SK-N-SH treated with all-trans-retinoic acid at 6 μM for 48 hours (cell line): ENCODE measurements at regions not wholly inside any gene's neighbourhood (a gene's known extent, or its start where the extent isn't known, plus 50 kb on each side); places are given as distances from the start of the nearest gene placed in this dataset.

Source experiments
- ATAC-seq: fragments of 200-7000 bp; cut with Tn5 transposase; 3 replicates; pipeline ENCODE4 v1.9.1; 2020; ENCODE audit warnings: mild to moderate bottlenecking, moderate library complexity
- ARNTL ChIP-seq: fragments of 450-650 bp; formaldehyde crosslinking; IDR thresholded peaks from 2 replicates; pipeline ENCODE4 v1.5.0; 2020; ENCODE audit warnings: low read depth, mild to moderate bottlenecking, moderate library complexity, borderline replicate concordance
- BACH2 ChIP-seq: fragments of 250-450 bp; sonication (Bioruptor Pico); IDR thresholded peaks from 2 replicates; pipeline ENCODE4 v1.9.0; 2021; ENCODE audit warnings: mild to moderate bottlenecking, borderline replicate concordance
- CSDC2 ChIP-seq: fragments of 250-450 bp; sonication (Bioruptor Pico); IDR thresholded peaks from 2 replicates; pipeline ENCODE4 v1.5.0; 2020; ENCODE audit warnings: mild to moderate bottlenecking, moderate library complexity
- GLIS3 ChIP-seq: fragments of 250-450 bp; sonication (Bioruptor Pico); IDR thresholded peaks from 2 replicates; pipeline ENCODE4 v1.5.0; 2020; ENCODE audit warnings: mild to moderate bottlenecking, moderate library complexity
- OSR1 ChIP-seq: fragments of 250-450 bp; sonication (Bioruptor Pico); IDR thresholded peaks from 2 replicates; pipeline ENCODE4 v1.8.0; 2022; ENCODE audit warnings: moderate library complexity, mild to moderate bottlenecking, inconsistent platforms
- PPARA ChIP-seq: fragments of 250-450 bp; sonication (Bioruptor Pico); IDR thresholded peaks from 2 replicates; pipeline ENCODE4 v1.5.0; 2020; ENCODE audit warnings: mild to moderate bottlenecking, borderline replicate concordance
- RARB ChIP-seq: fragments of 250-450 bp; sonication (Bioruptor Pico); IDR thresholded peaks from 2 replicates; pipeline ENCODE4 v1.8.0; 2021; ENCODE audit warnings: mild to moderate bottlenecking, moderate library complexity
- SNAI2 ChIP-seq: fragments of 250-450 bp; sonication (Bioruptor Pico); IDR thresholded peaks from 2 replicates; pipeline ENCODE4 v1.5.0; 2020; ENCODE audit warnings: mild to moderate bottlenecking, moderate library complexity
- TOX ChIP-seq: fragments of 250-450 bp; sonication (Bioruptor Pico); IDR thresholded peaks from 2 replicates; pipeline ENCODE4 v1.8.0; 2021; ENCODE audit warnings: mild to moderate bottlenecking, moderate library complexity, borderline replicate concordance
- ZFP3 ChIP-seq: fragments of 250-450 bp; sonication (Bioruptor Pico); IDR thresholded peaks from 2 replicates; pipeline ENCODE4 v1.5.0; 2020; ENCODE audit warnings: mild to moderate bottlenecking, moderate library complexity
- ZFP30 ChIP-seq: fragments of 450-650 bp; formaldehyde crosslinking; IDR thresholded peaks from 2 replicates; pipeline ENCODE4 v1.5.0; 2022; ENCODE audit warnings: mild to moderate bottlenecking, moderate library complexity
- ZNF565 ChIP-seq: fragments of 450-650 bp; formaldehyde crosslinking; conservative IDR thresholded peaks from 2 replicates; pipeline ENCODE4 v1.5.0; 2020; ENCODE audit warnings: low read depth, mild to moderate bottlenecking, moderate library complexity
- ZNF70 ChIP-seq: fragments of 450-650 bp; formaldehyde crosslinking; IDR thresholded peaks from 2 replicates; pipeline ENCODE4 v1.5.0; 2020; ENCODE audit warnings: mild to moderate bottlenecking, moderate library complexity
- ZNF8 ChIP-seq: fragments of 450-650 bp; formaldehyde crosslinking; IDR thresholded peaks from 2 replicates; pipeline ENCODE4 v1.5.0; 2020; ENCODE audit warnings: mild to moderate bottlenecking, moderate library complexity
- TF ChIP-seq, protein P1 (sequence below): fragments of 250-450 bp; sonication (Bioruptor Pico); IDR thresholded peaks from 2 replicates; pipeline ENCODE4 v1.8.0; 2021; ENCODE audit warnings: low read depth, mild to moderate bottlenecking, moderate library complexity, borderline replicate concordance
- TF ChIP-seq, protein P2 (sequence below): fragments of 250-450 bp; sonication (Bioruptor Pico); IDR thresholded peaks from 2 replicates; pipeline ENCODE4 v1.5.0; 2020; ENCODE audit warnings: mild to moderate bottlenecking, moderate library complexity
- TF ChIP-seq, protein P3 (sequence below): fragments of 250-450 bp; sonication (Bioruptor Pico); IDR thresholded peaks from 2 replicates; pipeline ENCODE4 v1.8.0; 2020; ENCODE audit warnings: mild to moderate bottlenecking, moderate library complexity, borderline replicate concordance
- TF ChIP-seq, protein P4 (sequence below): fragments of 250-450 bp; sonication (Bioruptor Pico); IDR thresholded peaks from 2 replicates; pipeline ENCODE4 v1.5.1; 2021; ENCODE audit warnings: mild to moderate bottlenecking, moderate library complexity
- TF ChIP-seq, protein P5 (sequence below): fragments of 250-450 bp; sonication (Bioruptor Pico); IDR thresholded peaks from 2 replicates; pipeline ENCODE4 v1.5.1; 2020; ENCODE audit warnings: low read depth, mild to moderate bottlenecking, moderate library complexity

DNA sequence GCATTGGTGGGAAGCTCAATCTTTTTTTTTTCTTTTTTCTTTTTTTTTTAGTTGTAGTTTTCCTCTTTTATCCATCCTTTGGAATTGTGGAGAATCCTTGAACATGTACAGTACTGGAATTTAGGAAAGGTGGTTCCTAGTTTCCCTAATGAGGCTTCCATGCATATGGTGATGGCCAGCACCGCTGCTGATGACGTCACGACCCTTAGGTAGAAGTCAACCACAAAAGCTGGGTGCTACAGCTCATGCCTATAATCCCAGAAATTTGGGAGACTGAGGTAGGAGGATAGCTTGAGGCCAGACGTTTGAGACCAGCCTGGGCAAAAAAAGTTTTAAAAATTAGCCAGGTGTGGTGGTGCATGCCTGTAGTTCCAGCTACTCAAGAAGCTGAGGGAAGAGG lies 79.3 kb upstream of the SOX4 start:
- TF ChIP-seq GLIS3 (CRISPR knock-in tag) (no peak), ZFP30 (no peak), BACH2 (CRISPR knock-in tag) (no peak), TOX (CRISPR knock-in tag) (no peak), ZNF8 (CRISPR knock-in tag) (no peak), SNAI2 (CRISPR knock-in tag) (no peak)
- TF ChIP-seq, protein P1, sequence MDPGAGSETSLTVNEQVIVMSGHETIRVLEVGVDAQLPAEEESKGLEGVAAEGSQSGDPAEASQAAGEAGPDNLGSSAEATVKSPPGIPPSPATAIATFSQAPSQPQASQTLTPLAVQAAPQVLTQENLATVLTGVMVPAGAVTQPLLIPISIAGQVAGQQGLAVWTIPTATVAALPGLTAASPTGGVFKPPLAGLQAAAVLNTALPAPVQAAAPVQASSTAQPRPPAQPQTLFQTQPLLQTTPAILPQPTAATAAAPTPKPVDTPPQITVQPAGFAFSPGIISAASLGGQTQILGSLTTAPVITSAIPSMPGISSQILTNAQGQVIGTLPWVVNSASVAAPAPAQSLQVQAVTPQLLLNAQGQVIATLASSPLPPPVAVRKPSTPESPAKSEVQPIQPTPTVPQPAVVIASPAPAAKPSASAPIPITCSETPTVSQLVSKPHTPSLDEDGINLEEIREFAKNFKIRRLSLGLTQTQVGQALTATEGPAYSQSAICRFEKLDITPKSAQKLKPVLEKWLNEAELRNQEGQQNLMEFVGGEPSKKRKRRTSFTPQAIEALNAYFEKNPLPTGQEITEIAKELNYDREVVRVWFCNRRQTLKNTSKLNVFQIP (CRISPR knock-in tag), result no peak
- TF ChIP-seq, protein P2, sequence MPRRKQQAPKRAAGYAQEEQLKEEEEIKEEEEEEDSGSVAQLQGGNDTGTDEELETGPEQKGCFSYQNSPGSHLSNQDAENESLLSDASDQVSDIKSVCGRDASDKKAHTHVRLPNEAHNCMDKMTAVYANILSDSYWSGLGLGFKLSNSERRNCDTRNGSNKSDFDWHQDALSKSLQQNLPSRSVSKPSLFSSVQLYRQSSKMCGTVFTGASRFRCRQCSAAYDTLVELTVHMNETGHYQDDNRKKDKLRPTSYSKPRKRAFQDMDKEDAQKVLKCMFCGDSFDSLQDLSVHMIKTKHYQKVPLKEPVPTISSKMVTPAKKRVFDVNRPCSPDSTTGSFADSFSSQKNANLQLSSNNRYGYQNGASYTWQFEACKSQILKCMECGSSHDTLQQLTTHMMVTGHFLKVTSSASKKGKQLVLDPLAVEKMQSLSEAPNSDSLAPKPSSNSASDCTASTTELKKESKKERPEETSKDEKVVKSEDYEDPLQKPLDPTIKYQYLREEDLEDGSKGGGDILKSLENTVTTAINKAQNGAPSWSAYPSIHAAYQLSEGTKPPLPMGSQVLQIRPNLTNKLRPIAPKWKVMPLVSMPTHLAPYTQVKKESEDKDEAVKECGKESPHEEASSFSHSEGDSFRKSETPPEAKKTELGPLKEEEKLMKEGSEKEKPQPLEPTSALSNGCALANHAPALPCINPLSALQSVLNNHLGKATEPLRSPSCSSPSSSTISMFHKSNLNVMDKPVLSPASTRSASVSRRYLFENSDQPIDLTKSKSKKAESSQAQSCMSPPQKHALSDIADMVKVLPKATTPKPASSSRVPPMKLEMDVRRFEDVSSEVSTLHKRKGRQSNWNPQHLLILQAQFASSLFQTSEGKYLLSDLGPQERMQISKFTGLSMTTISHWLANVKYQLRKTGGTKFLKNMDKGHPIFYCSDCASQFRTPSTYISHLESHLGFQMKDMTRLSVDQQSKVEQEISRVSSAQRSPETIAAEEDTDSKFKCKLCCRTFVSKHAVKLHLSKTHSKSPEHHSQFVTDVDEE (CRISPR knock-in tag), result no peak
- TF ChIP-seq, protein P3, sequence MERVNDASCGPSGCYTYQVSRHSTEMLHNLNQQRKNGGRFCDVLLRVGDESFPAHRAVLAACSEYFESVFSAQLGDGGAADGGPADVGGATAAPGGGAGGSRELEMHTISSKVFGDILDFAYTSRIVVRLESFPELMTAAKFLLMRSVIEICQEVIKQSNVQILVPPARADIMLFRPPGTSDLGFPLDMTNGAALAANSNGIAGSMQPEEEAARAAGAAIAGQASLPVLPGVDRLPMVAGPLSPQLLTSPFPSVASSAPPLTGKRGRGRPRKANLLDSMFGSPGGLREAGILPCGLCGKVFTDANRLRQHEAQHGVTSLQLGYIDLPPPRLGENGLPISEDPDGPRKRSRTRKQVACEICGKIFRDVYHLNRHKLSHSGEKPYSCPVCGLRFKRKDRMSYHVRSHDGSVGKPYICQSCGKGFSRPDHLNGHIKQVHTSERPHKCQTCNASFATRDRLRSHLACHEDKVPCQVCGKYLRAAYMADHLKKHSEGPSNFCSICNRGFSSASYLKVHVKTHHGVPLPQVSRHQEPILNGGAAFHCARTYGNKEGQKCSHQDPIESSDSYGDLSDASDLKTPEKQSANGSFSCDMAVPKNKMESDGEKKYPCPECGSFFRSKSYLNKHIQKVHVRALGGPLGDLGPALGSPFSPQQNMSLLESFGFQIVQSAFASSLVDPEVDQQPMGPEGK (CRISPR knock-in tag), result no peak
- TF ChIP-seq, protein P4, sequence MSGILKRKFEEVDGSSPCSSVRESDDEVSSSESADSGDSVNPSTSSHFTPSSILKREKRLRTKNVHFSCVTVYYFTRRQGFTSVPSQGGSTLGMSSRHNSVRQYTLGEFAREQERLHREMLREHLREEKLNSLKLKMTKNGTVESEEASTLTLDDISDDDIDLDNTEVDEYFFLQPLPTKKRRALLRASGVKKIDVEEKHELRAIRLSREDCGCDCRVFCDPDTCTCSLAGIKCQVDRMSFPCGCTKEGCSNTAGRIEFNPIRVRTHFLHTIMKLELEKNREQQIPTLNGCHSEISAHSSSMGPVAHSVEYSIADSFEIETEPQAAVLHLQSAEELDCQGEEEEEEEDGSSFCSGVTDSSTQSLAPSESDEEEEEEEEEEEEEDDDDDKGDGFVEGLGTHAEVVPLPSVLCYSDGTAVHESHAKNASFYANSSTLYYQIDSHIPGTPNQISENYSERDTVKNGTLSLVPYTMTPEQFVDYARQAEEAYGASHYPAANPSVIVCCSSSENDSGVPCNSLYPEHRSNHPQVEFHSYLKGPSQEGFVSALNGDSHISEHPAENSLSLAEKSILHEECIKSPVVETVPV, result no peak
- TF ChIP-seq, protein P5, sequence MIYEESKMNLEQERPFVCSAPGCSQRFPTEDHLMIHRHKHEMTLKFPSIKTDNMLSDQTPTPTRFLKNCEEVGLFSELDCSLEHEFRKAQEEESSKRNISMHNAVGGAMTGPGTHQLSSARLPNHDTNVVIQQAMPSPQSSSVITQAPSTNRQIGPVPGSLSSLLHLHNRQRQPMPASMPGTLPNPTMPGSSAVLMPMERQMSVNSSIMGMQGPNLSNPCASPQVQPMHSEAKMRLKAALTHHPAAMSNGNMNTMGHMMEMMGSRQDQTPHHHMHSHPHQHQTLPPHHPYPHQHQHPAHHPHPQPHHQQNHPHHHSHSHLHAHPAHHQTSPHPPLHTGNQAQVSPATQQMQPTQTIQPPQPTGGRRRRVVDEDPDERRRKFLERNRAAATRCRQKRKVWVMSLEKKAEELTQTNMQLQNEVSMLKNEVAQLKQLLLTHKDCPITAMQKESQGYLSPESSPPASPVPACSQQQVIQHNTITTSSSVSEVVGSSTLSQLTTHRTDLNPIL (CRISPR knock-in tag), result no peak
- no peak for ATAC-seq

DNA sequence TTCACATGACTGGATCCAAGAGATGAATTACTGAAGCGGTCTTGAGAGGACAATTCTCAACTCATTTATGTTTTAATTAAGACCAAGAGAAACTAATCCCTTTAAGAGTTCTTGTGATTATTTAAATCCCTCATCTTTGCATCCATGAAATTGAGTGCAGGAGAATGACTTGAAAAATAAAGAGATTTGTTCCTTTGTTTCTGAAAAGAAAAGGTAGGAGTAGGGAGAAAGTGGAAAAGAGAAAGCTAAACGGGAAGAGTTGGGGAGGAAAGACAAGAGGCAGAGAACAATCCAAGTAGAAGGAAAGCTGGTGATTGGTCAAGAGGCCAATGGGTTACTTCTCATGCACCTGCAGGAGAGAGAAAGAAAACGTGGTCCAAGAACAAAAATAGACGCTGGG lies 75.2 kb upstream of the SOX4 start:
- TF ChIP-seq, protein P4, result no peak
- TF ChIP-seq CSDC2 (CRISPR knock-in tag) (no peak), RARB (CRISPR knock-in tag) (no peak), BACH2 (CRISPR knock-in tag) (no peak), ZFP3 (CRISPR knock-in tag) (no peak)
- ATAC-seq, result no peak

DNA sequence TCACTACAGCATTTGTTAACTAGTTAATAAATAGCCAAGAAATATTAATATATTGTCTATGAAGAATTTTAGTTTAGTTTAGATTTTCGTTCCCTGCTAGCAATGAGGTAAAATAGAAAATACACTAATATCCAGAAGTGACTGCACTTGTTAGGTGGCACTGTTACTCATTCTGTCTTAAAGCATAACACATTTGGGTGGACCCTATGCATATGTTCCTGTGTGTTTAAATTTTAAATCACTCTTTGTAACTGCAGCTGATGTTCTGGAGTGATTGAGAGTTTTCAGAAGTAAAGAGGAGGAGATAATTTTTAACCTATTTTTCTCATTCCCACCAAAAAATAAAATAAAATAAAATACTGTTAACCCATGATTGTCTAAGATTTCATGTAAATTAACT lies 73.9 kb upstream of the SOX4 start:
- no peak for ATAC-seq
- TF ChIP-seq, protein P4, result no peak
- TF ChIP-seq ZFP30 (no peak), ZNF8 (CRISPR knock-in tag) (no peak), ZNF70 (no peak), PPARA (CRISPR knock-in tag) (no peak), OSR1 (CRISPR knock-in tag) (no peak), ARNTL (CRISPR knock-in tag) (no peak), ZNF565 (CRISPR knock-in tag) (no peak)
- TF ChIP-seq, protein P3 (CRISPR knock-in tag), result no peak
- TF ChIP-seq, protein P1 (CRISPR knock-in tag), result no peak
- TF ChIP-seq, protein P5 (CRISPR knock-in tag), result no peak
